Fibroblast of lung (primary cell): ENCODE measurements at regions not wholly inside any gene's neighbourhood (a gene's known extent, or its start where the extent isn't known, plus 50 kb on each side); places are given as distances from the start of the nearest gene placed in this dataset.

Experiments used
- DNase-seq, 2 donors: peaks; one replicate each; pipeline versions ENCODE4 v3.0.0 to v3.0.0-alpha.2; 2010; ENCODE audit warnings: low read depth in 2 of 2
- H2AFZ ChIP-seq: 2 replicates; pipeline ENCODE4 v1.5.1; 2012; ENCODE audit warnings: low read length, control low read depth, inconsistent platforms
- H3K27ac ChIP-seq: 2 replicates; pipeline ENCODE4 v1.5.1; 2011; ENCODE audit warnings: low read length, control low read depth; ENCODE audit not compliant: insufficient read depth
- H3K27me3 ChIP-seq: 2 replicates; pipeline ENCODE4 v1.5.1; 2011; ENCODE audit warnings: mild to moderate bottlenecking, low read length; ENCODE audit not compliant: control insufficient read depth, insufficient read depth
- H3K36me3 ChIP-seq: 2 replicates; pipeline ENCODE4 v1.5.1; 2011; ENCODE audit warnings: low read length; ENCODE audit not compliant: control insufficient read depth, insufficient read depth
- H3K4me1 ChIP-seq: 2 replicates; pipeline ENCODE4 v1.5.1; 2011; ENCODE audit warnings: low read length; ENCODE audit not compliant: control insufficient read depth, insufficient read depth; ENCODE audit errors: extremely low read depth
- H3K4me2 ChIP-seq: 2 replicates; pipeline ENCODE4 v1.5.1; 2011; ENCODE audit warnings: low read length, control low read depth; ENCODE audit not compliant: insufficient read depth; ENCODE audit errors: extremely low read depth
- H3K4me3 ChIP-seq, 4 experiments: fragments of 200-600 bp in 1 of 4; sonication (generic) in 1 of 4; replicated peaks in 1 of 4; 2 replicates each; pipeline ENCODE4 v1.5.1; 2011 to 2016; ENCODE audit warnings: low read length in 4 of 4, low read depth in 3 of 4, mild to moderate bottlenecking in 3 of 4, control low read depth in 2 of 4, inconsistent platforms in 1 of 4, mixed read lengths in 1 of 4; ENCODE audit not compliant: insufficient read depth in 1 of 4; ENCODE audit errors: control extremely low read depth in 1 of 4
- H3K79me2 ChIP-seq: 2 replicates; pipeline ENCODE4 v1.5.1; 2012; ENCODE audit warnings: mild to moderate bottlenecking, low read length, inconsistent platforms; ENCODE audit not compliant: control insufficient read depth, insufficient read depth
- H3K9ac ChIP-seq: 2 replicates; pipeline ENCODE4 v1.5.1; 2011; ENCODE audit warnings: mild to moderate bottlenecking, low read length, control low read depth; ENCODE audit not compliant: insufficient read depth
- H3K9me3 ChIP-seq: 2 replicates; pipeline ENCODE4 v1.5.1; 2012; ENCODE audit warnings: low read depth, low read length; ENCODE audit not compliant: control insufficient read depth, insufficient read depth
- H4K20me1 ChIP-seq: 2 replicates; pipeline ENCODE4 v1.5.1; 2011; ENCODE audit warnings: low read length; ENCODE audit not compliant: control insufficient read depth, insufficient read depth; ENCODE audit errors: extremely low read depth
- CTCF ChIP-seq, 2 donors: IDR thresholded peaks in 1 of 2; conservative IDR thresholded peaks in 1 of 2; 1 replicate in 1 of 2; 2 replicates in 1 of 2; pipeline ENCODE4 v1.5.1; 2011 to 2012; ENCODE audit warnings: low read length in 2 of 2, control low read depth in 1 of 2, inconsistent platforms in 1 of 2, low read depth in 1 of 2, mild to moderate bottlenecking in 1 of 2
- EZH2 ChIP-seq: IDR thresholded peaks from 2 replicates; pipeline ENCODE4 v1.5.1; 2012; ENCODE audit warnings: low read length, control low read depth, mild to moderate bottlenecking; ENCODE audit errors: missing control alignments

GRCh38 chr2:67948506-67948905, 114.3 kb downstream of the C1D start:
- TF ChIP-seq CTCF (conservative IDR thresholded peaks at IDR 0.05 in 1 of 2, IDR thresholded peaks at IDR 0.05 in 1 of 2; ENCODE audit: low read depth in 1 of 2, low read length in 2 of 2) = no peak
- no peak for TF ChIP-seq EZH2
- H3K27ac ChIP-seq = no peak overlapping the region
- H3K4me1 ChIP-seq = no peaks in the 10 kb centered on the region
- H2AFZ ChIP-seq = no peak overlapping the region
- H3K27me3 ChIP-seq = no peaks in the 10 kb centered on the region
- H3K79me2 ChIP-seq = no peaks in the 10 kb centered on the region
- no peaks in the 10 kb centered on the region for H4K20me1 ChIP-seq
- no peak overlapping the region for H3K4me2 ChIP-seq
- no peaks in the 10 kb centered on the region for H3K36me3 ChIP-seq
- H3K4me3 ChIP-seq = no peak overlapping the region
- no peak for DNase-seq
- no peak overlapping the region for H3K9ac ChIP-seq
- no peaks in the 10 kb centered on the region for H3K9me3 ChIP-seq

GRCh38 chr2:67950018-67950417, 112.8 kb downstream of the C1D start:
- Histone ChIP-seq H2AFZ (no peak overlapping the region), H3K4me2 (no peak overlapping the region), H3K36me3 (no peaks in the 10 kb centered on the region), H3K9me3 (no peaks in the 10 kb centered on the region), H3K79me2 (no peaks in the 10 kb centered on the region), H4K20me1 (no peaks in the 10 kb centered on the region), H3K4me3 (no peak overlapping the region), H3K9ac (no peak overlapping the region), H3K4me1 (no peaks in the 10 kb centered on the region), H3K27ac (no peak overlapping the region), H3K27me3 (no peaks in the 10 kb centered on the region)
- no peak for DNase-seq
- TF ChIP-seq CTCF (conservative IDR thresholded peaks at IDR 0.05 in 1 of 2, IDR thresholded peaks at IDR 0.05 in 1 of 2; ENCODE audit: low read depth in 1 of 2, low read length in 2 of 2) = no peak
- TF ChIP-seq EZH2 = no peak

- peak overlapping the region; percentile 39 for H3K4me2 ChIP-seq
Observed at GRCh38 chr2:67950919-67951318, 111.9 kb downstream of the C1D start.

More at GRCh38 chr2:67950919-67951318, 111.9 kb downstream of the C1D start:
- Histone ChIP-seq H2AFZ (peak overlapping the region; percentile 28), H3K9ac (no peak overlapping the region), H3K9me3 (no peaks in the 10 kb centered on the region), H3K4me3 (no peak overlapping the region), H3K4me1 (no peaks in the 10 kb centered on the region), H4K20me1 (no peaks in the 10 kb centered on the region), H3K36me3 (no peaks in the 10 kb centered on the region), H3K27me3 (no peaks in the 10 kb centered on the region), H3K27ac (no peak overlapping the region), H3K79me2 (no peaks in the 10 kb centered on the region)
- peak in 1 of 2 donors; percentile 5 for DNase-seq
- TF ChIP-seq EZH2 = no peak
- no peak for TF ChIP-seq CTCF (conservative IDR thresholded peaks at IDR 0.05 in 1 of 2, IDR thresholded peaks at IDR 0.05 in 1 of 2; ENCODE audit: low read depth in 1 of 2, low read length in 2 of 2)
